ENCODE measurements at regions not wholly inside any gene's neighbourhood (a gene's known extent, or its start where the extent isn't known, plus 50 kb on each side); places are given as distances from the start of the nearest gene placed in this dataset.

GRCh38 chr6:15966000-15966520 lies 162.8 kb upstream of the MYLIP start:
- no peak for ATAC-seq

GRCh38 chr6:15962449-15962764 lies 166.5 kb upstream of the MYLIP start:
- ATAC-seq (no peak), DNase-seq (no peak)
- intact Hi-C loops (cut with DNase I, micrococcal nuclease) = no loop called here

More at GRCh38 chr6:15966000-15966520, 162.8 kb upstream of the MYLIP start:
- intact Hi-C loops (cut with DNase I, micrococcal nuclease) = no loop called here
- DNase-seq = no peak

GRCh38 chr6:15961635-15962448 lies 167.0 kb upstream of the MYLIP start:
- intact Hi-C loops (cut with DNase I, micrococcal nuclease) = no loop called here
- DNase-seq = no peak

GRCh38 chr6:15960740-15961634 lies 167.9 kb upstream of the MYLIP start:
- intact Hi-C loops (cut with DNase I, micrococcal nuclease) = no loop called here
- DNase-seq (no peak), ATAC-seq (no peak)

More at GRCh38 chr6:15961635-15962448, 167.0 kb upstream of the MYLIP start:
- ATAC-seq = no peak

- no peak for ATAC-seq
- intact Hi-C loops (cut with DNase I, micrococcal nuclease) = no loop called here
- no peak for DNase-seq
These were observed 171.2 kb upstream of the MYLIP start for GRCh38 chr6:15957655-15958169.

GRCh38 chr6:15956205-15957106 lies 172.4 kb upstream of the MYLIP start:
- intact Hi-C loops (cut with DNase I, micrococcal nuclease) = no loop called here
- ATAC-seq (peak; percentile 94), DNase-seq (peak; percentile 76 to 84)

GRCh38 chr6:15955484-15955883 lies 173.4 kb upstream of the MYLIP start:
- intact Hi-C loops (cut with DNase I, micrococcal nuclease) = no loop called here
- ATAC-seq (no peak), DNase-seq (no peak)

GRCh38 chr6:15953152-15953880 lies 175.6 kb upstream of the MYLIP start:
- ATAC-seq (no peak), DNase-seq (no peak)
- intact Hi-C loops (cut with DNase I, micrococcal nuclease) = no loop called here

- intact Hi-C loops (cut with DNase I, micrococcal nuclease) = no loop called here
- ATAC-seq = no peak
- DNase-seq = no peak
These were observed 176.4 kb upstream of the MYLIP start for GRCh38 chr6:15952231-15953151.

GRCh38 chr6:15950962-15951569 lies 177.8 kb upstream of the MYLIP start:
- DNase-seq (no peak), ATAC-seq (no peak)
- intact Hi-C loops (cut with DNase I, micrococcal nuclease) = no loop called here

GRCh38 chr6:15949982-15950381 lies 178.9 kb upstream of the MYLIP start:
- DNase-seq = no peak
- peak; percentile 9 for ATAC-seq
- intact Hi-C loops (cut with DNase I, micrococcal nuclease) = no loop called here

- intact Hi-C loops (cut with DNase I, micrococcal nuclease) = no loop called here
- DNase-seq = peak; percentile 62 to 84
- peak; percentile 96 for ATAC-seq
These were observed 179.7 kb upstream of the MYLIP start for GRCh38 chr6:15948930-15949900.

GRCh38 chr6:15947923-15948322 lies 181.0 kb upstream of the MYLIP start:
- ATAC-seq = no peak
- no peak for DNase-seq
- intact Hi-C loops (cut with DNase I, micrococcal nuclease) = no loop called here

GRCh38 chr6:15947436-15947835 lies 181.4 kb upstream of the MYLIP start:
- intact Hi-C loops (cut with DNase I, micrococcal nuclease) = no loop called here
- DNase-seq (no peak), ATAC-seq (no peak)

- DNase-seq = no peak
- intact Hi-C loops (cut with DNase I, micrococcal nuclease) = no loop called here
- ATAC-seq = no peak
These were observed 182.0 kb upstream of the MYLIP start for GRCh38 chr6:15946701-15947385.

Measured in left colon (tissue), 2 donors.